GM18867 (cell line): ENCODE measurements at regions not wholly inside any gene's neighbourhood (a gene's known extent, or its start where the extent isn't known, plus 50 kb on each side); places are given as distances from the start of the nearest gene placed in this dataset.
A peak's percentile ranks its signal among the peaks of the same experiment; 100 is the strongest.

Source experiments
- ATAC-seq: cut with Tn5 transposase; IDR thresholded peaks from one replicate; pipeline ENCODE4 v1.9.1; 2021; ENCODE audit warnings: mild to moderate bottlenecking, moderate library complexity; ENCODE audit not compliant: unreplicated experiment

GRCh38 chr2:155350783-155351580, 652.5 kb downstream of the KCNJ3 start:
- ATAC-seq = no peak

GRCh38 chr2:155332016-155332415, 633.5 kb downstream of the KCNJ3 start:
- ATAC-seq = no peak

- no peak for ATAC-seq
These were observed 621.7 kb downstream of the KCNJ3 start for GRCh38 chr2:155320236-155320635.

GRCh38 chr2:155318710-155319109, 620.2 kb downstream of the KCNJ3 start:
- ATAC-seq = no peak

- no peak for ATAC-seq
These were observed 617.3 kb downstream of the KCNJ3 start for GRCh38 chr2:155315768-155316167.

GRCh38 chr2:155310589-155310988, 612.1 kb downstream of the KCNJ3 start:
- peak; percentile 52 for ATAC-seq

- peak; percentile 38 for ATAC-seq
These were observed 611.0 kb downstream of the KCNJ3 start for GRCh38 chr2:155309483-155309882.

- ATAC-seq = no peak
These were observed 610.0 kb downstream of the KCNJ3 start for GRCh38 chr2:155308367-155309009.

- no peak for ATAC-seq
These were observed 602.7 kb downstream of the KCNJ3 start for GRCh38 chr2:155301221-155301620.

- ATAC-seq = no peak
These were observed 599.5 kb downstream of the KCNJ3 start for GRCh38 chr2:155298001-155298400.

GRCh38 chr2:155294358-155294757, 595.9 kb downstream of the KCNJ3 start:
- ATAC-seq = no peak

GRCh38 chr2:155281907-155282306, 583.4 kb downstream of the KCNJ3 start:
- no peak for ATAC-seq

GRCh38 chr2:155273323-155273722, 574.8 kb downstream of the KCNJ3 start:
- ATAC-seq = peak; percentile 49

- ATAC-seq = peak; percentile 63
These were observed 568.1 kb downstream of the KCNJ3 start for GRCh38 chr2:155266583-155266982.

- peak; percentile 54 for ATAC-seq
These were observed 567.6 kb downstream of the KCNJ3 start for GRCh38 chr2:155266109-155266508.

- no peak for ATAC-seq
These were observed 558.3 kb downstream of the KCNJ3 start for GRCh38 chr2:155256803-155257202.

GRCh38 chr2:155250800-155251199, 552.3 kb downstream of the KCNJ3 start:
- peak; percentile 94 for ATAC-seq

GRCh38 chr2:155240176-155240575, 541.7 kb downstream of the KCNJ3 start:
- no peak for ATAC-seq

- ATAC-seq = no peak
These were observed 537.2 kb downstream of the KCNJ3 start for GRCh38 chr2:155235710-155236109.

- peak; percentile 65 for ATAC-seq
These were observed 525.4 kb downstream of the KCNJ3 start for GRCh38 chr2:155223781-155224406.

GRCh38 chr2:155218945-155219344, 520.5 kb downstream of the KCNJ3 start:
- ATAC-seq = peak; percentile 81
